ENCODE measurements at regions not wholly inside any gene's neighbourhood (a gene's known extent, or its start where the extent isn't known, plus 50 kb on each side); places are given as distances from the start of the nearest gene placed in this dataset.

GRCh38 chr1:30275926-30276764 lies 447.2 kb downstream of the MATN1 start:
- no peaks in the 10 kb centered on the region for H3K36me3 ChIP-seq
- DNase-seq, result no peak
- H3K4me1 ChIP-seq, result no peaks in the 10 kb centered on the region
- no peaks in the 10 kb centered on the region for H3K9me3 ChIP-seq
- TF ChIP-seq CTCF (IDR thresholded peaks at IDR 0.05; ENCODE audit: low read depth, low read length), result no peak
- H3K4me3 ChIP-seq (ENCODE audit: low read depth, low read length), result no peak overlapping the region
- no peaks in the 10 kb centered on the region for H3K27me3 ChIP-seq

DNA sequence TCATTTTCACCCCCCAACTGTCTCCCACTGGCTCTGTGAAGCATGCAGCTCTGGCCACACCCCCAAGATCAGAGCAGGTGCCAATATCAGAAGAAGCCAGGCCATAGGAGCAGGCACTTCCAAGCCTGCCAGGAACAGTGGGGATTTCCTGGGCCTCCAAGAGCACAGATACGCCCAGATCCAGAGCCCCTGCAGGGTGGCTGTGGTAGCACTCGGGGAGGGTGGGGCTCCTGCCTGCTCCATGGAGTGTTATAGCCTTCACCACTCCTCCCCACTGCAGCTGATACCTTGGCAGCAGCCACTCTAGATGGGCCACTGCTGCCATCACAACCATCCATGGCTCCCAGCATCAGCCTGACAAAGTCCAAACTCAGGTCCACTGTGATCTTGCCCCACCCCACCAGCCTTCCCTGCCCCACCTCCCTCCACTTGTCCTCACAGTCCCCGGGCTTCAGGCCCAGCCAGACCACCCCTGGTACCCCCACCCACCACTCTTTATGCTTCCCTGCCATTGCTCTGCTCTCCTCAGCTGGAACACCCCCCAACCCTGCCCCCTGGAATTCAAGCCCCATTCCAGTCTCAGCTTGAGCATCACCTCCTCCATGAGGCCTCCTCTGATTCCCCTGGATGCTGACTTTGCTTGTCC lies 448.3 kb downstream of the MATN1 start:
- H3K27me3 ChIP-seq, result no peaks in the 10 kb centered on the region
- H3K4me1 ChIP-seq, result no peaks in the 10 kb centered on the region
- TF ChIP-seq CTCF (IDR thresholded peaks at IDR 0.05; ENCODE audit: low read depth, low read length), result no peak
- H3K36me3 ChIP-seq, result no peaks in the 10 kb centered on the region
- no peaks in the 10 kb centered on the region for H3K9me3 ChIP-seq
- no peak overlapping the region for H3K4me3 ChIP-seq (ENCODE audit: low read depth, low read length)
- no peak for DNase-seq

DNA sequence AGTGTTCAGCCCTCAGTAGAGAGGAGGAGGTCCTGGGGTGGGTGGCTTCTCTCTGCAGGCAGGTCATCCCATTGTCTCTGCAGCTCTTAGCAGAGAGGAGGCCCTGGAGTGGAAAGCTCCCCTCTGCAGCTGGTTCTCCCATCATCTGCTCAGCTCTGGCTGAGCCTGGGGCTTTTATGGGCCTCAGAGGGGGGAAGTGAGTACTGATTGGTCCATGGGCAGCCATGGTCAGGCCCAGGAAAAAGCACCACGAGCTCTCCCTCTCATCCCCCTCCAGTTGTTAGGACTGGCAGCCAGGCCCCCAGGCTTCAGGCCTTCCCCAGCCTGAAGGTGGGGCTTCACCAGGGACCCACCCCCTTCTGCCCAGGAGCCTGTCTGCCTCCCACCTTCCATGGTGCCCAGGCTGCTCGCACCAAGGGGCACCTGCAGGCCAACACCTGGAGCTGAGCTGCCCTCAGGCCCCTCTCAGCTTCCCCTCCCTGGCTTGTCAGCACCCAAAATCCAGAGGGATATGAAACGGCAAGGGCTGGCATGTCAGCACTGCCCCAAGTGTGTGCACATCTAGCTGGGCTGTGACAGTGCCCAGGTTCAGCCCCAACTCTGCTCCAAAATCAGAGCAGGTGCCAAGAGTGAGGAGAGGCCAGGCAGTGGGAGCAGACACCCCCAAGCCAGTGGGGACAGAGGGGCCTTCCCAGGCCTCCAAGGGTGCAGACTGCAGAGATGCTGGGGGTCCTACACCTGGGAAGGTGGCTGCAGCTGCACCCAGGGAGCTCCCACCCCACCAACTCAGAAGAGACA lies 449.0 kb downstream of the MATN1 start:
- no peak for TF ChIP-seq CTCF (IDR thresholded peaks at IDR 0.05; ENCODE audit: low read depth, low read length)
- H3K4me3 ChIP-seq (ENCODE audit: low read depth, low read length), result no peak overlapping the region
- H3K9me3 ChIP-seq, result no peaks in the 10 kb centered on the region
- no peaks in the 10 kb centered on the region for H3K27me3 ChIP-seq
- no peak for DNase-seq
- no peaks in the 10 kb centered on the region for H3K4me1 ChIP-seq
- H3K36me3 ChIP-seq, result no peaks in the 10 kb centered on the region

- Histone ChIP-seq H3K36me3 (no peaks in the 10 kb centered on the region), H3K4me3 (ENCODE audit: low read depth, low read length) (no peak overlapping the region), H3K4me1 (no peaks in the 10 kb centered on the region), H3K9me3 (no peaks in the 10 kb centered on the region), H3K27me3 (no peaks in the 10 kb centered on the region)
- no peak for TF ChIP-seq CTCF (IDR thresholded peaks at IDR 0.05; ENCODE audit: low read depth, low read length)
- no peak for DNase-seq
These were observed 449.9 kb downstream of the MATN1 start for GRCh38 chr1:30273456-30273855.

DNA sequence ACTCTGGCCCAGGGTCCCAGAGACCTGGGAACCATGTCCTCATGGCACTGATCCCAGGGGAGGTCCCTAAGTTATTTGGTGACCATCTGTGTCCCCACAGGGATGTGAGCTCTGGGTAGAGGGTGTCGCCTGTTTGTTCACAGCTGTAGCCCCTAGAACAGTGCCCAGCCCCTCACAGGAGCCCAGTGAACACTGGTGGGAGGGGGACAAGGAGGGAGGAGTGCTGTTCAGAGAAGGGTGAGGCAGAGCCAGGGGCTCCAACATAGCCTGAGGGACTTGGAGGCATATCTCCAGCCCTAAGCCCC lies 450.4 kb downstream of the MATN1 start:
- H3K9me3 ChIP-seq, result no peaks in the 10 kb centered on the region
- H3K27me3 ChIP-seq, result no peaks in the 10 kb centered on the region
- no peak overlapping the region for H3K4me3 ChIP-seq (ENCODE audit: low read depth, low read length)
- TF ChIP-seq CTCF (IDR thresholded peaks at IDR 0.05; ENCODE audit: low read depth, low read length), result no peak
- no peaks in the 10 kb centered on the region for H3K4me1 ChIP-seq
- H3K36me3 ChIP-seq, result no peaks in the 10 kb centered on the region
- DNase-seq, result no peak
